H1 (cell line): ENCODE measurements at regions not wholly inside any gene's neighbourhood (a gene's known extent, or its start where the extent isn't known, plus 50 kb on each side); places are given as distances from the start of the nearest gene placed in this dataset.
A peak's percentile ranks its signal among the peaks of the same experiment; 100 is the strongest.

ENCODE experiments used
- CTCF ChIA-PET: fragments of 300-600 bp; sonication (Branson Sonifier 250); formaldehyde crosslinking; loops from one replicate; lab custom pipeline; 2021; ENCODE audit not compliant: partially characterized antibody; lab: Charles Lee
- POLR2A ChIA-PET: fragments of 300-600 bp; sonication (Branson Sonifier 250); formaldehyde crosslinking; loops from one replicate; lab custom pipeline; 2021; ENCODE audit warnings: inconsistent platforms; ENCODE audit not compliant: partially characterized antibody; lab: Charles Lee
- DNase-seq, 2 experiments: peaks; one replicate each; pipeline versions ENCODE4 v3.0.0 to v3.0.0-alpha.2; 2010 to 2022; ENCODE audit warnings: low spot score in 2 of 2, low read depth in 1 of 2, mixed read lengths in 1 of 2
- FAIRE-seq: peaks from 2 replicates; lab custom pipeline; 2011; peaks lifted over from hg19 to GRCh38; lab: Jason Lieb, UNC
- H2AFZ ChIP-seq: 2 replicates; pipeline ENCODE4 v1.8.1; 2012; ENCODE audit warnings: low read length, inconsistent platforms
- H2AK5ac ChIP-seq: 2 replicates; pipeline ENCODE4 v1.6.1; 2013; ENCODE audit warnings: low read depth, low read length
- H2BK120ac ChIP-seq: replicated peaks from 2 replicates; pipeline ENCODE3; 2013; ENCODE audit warnings: low read depth, low read length, inconsistent platforms
- H2BK12ac ChIP-seq: 2 replicates; pipeline ENCODE4 v1.6.1; 2013; ENCODE audit warnings: low read depth, low read length
- H2BK15ac ChIP-seq: 2 replicates; pipeline ENCODE4 v1.6.1; 2013; ENCODE audit warnings: low read length
- H2BK20ac ChIP-seq: 2 replicates; pipeline ENCODE4 v1.6.1; 2013; ENCODE audit warnings: low read length
- H2BK5ac ChIP-seq: 2 replicates; pipeline ENCODE4 v1.6.1; 2013; ENCODE audit warnings: low read depth, low read length
- H3K14ac ChIP-seq: 2 replicates; pipeline ENCODE4 v1.6.1; 2013; ENCODE audit warnings: inconsistent platforms; ENCODE audit not compliant: insufficient read length
- H3K18ac ChIP-seq: 2 replicates; pipeline ENCODE4 v1.6.1; 2013; ENCODE audit warnings: low read length; ENCODE audit errors: extremely low read depth
- H3K23ac ChIP-seq: 2 replicates; pipeline ENCODE4 v1.6.1; 2013; ENCODE audit warnings: inconsistent platforms; ENCODE audit not compliant: insufficient read length
- H3K23me2 ChIP-seq: 2 replicates; pipeline ENCODE4 v1.6.1; 2013; ENCODE audit warnings: low read depth, low read length
- H3K27ac ChIP-seq: 2 replicates; pipeline ENCODE4 v1.6.1; 2011; ENCODE audit warnings: low read depth, low read length, inconsistent platforms
- H3K27me3 ChIP-seq, 4 experiments: replicated peaks in 1 of 4; 1 replicate in 1 of 4; 2 replicates in 3 of 4; pipeline versions ENCODE4 v1.6.1 to v1.8.1; 2011 to 2013; ENCODE audit warnings: low read length in 3 of 4, mild to moderate bottlenecking in 3 of 4, inconsistent platforms in 2 of 4, mixed read lengths in 2 of 4, moderate library complexity in 1 of 4; ENCODE audit not compliant: control insufficient read depth in 3 of 4, insufficient read depth in 3 of 4; ENCODE audit errors: extremely low read depth in 1 of 4
- H3K36me3 ChIP-seq, 4 experiments: 2 replicates each; pipeline versions ENCODE4 v1.6.1 to v1.8.1; 2011 to 2013; ENCODE audit warnings: mild to moderate bottlenecking in 4 of 4, low read length in 3 of 4, moderate library complexity in 2 of 4, control low read depth in 1 of 4, inconsistent platforms in 1 of 4; ENCODE audit not compliant: insufficient read depth in 4 of 4, control insufficient read depth in 2 of 4
- H3K4ac ChIP-seq: replicated peaks from 2 replicates; pipeline ENCODE3; 2013; ENCODE audit warnings: low read length, low read depth, mixed read lengths, inconsistent platforms; ENCODE audit not compliant: insufficient read length
- H3K4me1 ChIP-seq, 4 experiments: replicated peaks in 1 of 4; 1 replicate in 1 of 4; 2 replicates in 3 of 4; pipeline versions ENCODE4 v1.6.1 to v1.8.1; 2011 to 2013; ENCODE audit warnings: low read length in 3 of 4, inconsistent platforms in 2 of 4, mixed read lengths in 1 of 4; ENCODE audit not compliant: insufficient read depth in 4 of 4, control insufficient read depth in 3 of 4
- H3K4me2 ChIP-seq, 2 experiments: 2 replicates each; pipeline versions ENCODE4 v1.6.1 to v1.8.1; 2011 to 2013; ENCODE audit warnings: low read depth in 2 of 2, low read length in 2 of 2, control low read depth in 1 of 2, inconsistent platforms in 1 of 2, mild to moderate bottlenecking in 1 of 2; ENCODE audit not compliant: insufficient read depth in 1 of 2
- H3K4me3 ChIP-seq, 4 experiments: fragments of 200-600, 300-600 bp in 1 of 4; sonication (generic), shearing (Covaris generic), sonication (Bioruptor Twin) in 1 of 4; 2 replicates each; pipeline versions ENCODE4 v1.5.1 to v1.8.1; 2011 to 2016; ENCODE audit warnings: low read length in 4 of 4, low read depth in 3 of 4, control low read depth in 2 of 4, inconsistent platforms in 2 of 4, mild to moderate bottlenecking in 2 of 4, mixed read lengths in 1 of 4, moderate library complexity in 1 of 4; ENCODE audit not compliant: insufficient read depth in 2 of 4; ENCODE audit errors: extremely low read depth in 1 of 4
- H3K56ac ChIP-seq: replicated peaks from 2 replicates; pipeline ENCODE3; 2013; ENCODE audit warnings: low read depth, mild to moderate bottlenecking, mixed read lengths, low read length, inconsistent platforms; ENCODE audit not compliant: insufficient read length
- H3K79me1 ChIP-seq: 2 replicates; pipeline ENCODE4 v1.6.1; 2013; ENCODE audit warnings: low read depth, low read length, control low read depth
- H3K79me2 ChIP-seq, 2 experiments: 2 replicates each; pipeline versions ENCODE4 v1.6.1 to v1.8.1; 2012 to 2013; ENCODE audit warnings: low read length in 2 of 2, mild to moderate bottlenecking in 2 of 2, inconsistent platforms in 1 of 2; ENCODE audit not compliant: insufficient read depth in 2 of 2, control insufficient read depth in 1 of 2
- H3K9ac ChIP-seq, 4 experiments: replicated peaks in 1 of 4; 1 replicate in 1 of 4; 2 replicates in 3 of 4; pipeline versions ENCODE4 v1.6.1 to v1.8.1; 2011 to 2013; ENCODE audit warnings: low read depth in 3 of 4, low read length in 3 of 4, control low read depth in 2 of 4, mild to moderate bottlenecking in 2 of 4, moderate library complexity in 2 of 4, inconsistent platforms in 1 of 4; ENCODE audit errors: extremely low read depth in 1 of 4
- H3K9me3 ChIP-seq, 2 experiments: 2 replicates each; pipeline versions ENCODE4 v1.6.1 to v1.8.1; 2012 to 2013; ENCODE audit warnings: mild to moderate bottlenecking in 2 of 2, moderate library complexity in 2 of 2, control low read depth in 1 of 2, inconsistent platforms in 1 of 2, low read depth in 1 of 2, low read length in 1 of 2, mixed read lengths in 1 of 2; ENCODE audit not compliant: insufficient read depth in 2 of 2
- H4K20me1 ChIP-seq, 2 experiments: replicated peaks in 1 of 2; 2 replicates each; pipeline versions ENCODE3 to v1.8.1; 2011 to 2013; ENCODE audit warnings: inconsistent platforms in 2 of 2, low read length in 2 of 2, mild to moderate bottlenecking in 1 of 2; ENCODE audit not compliant: insufficient read depth in 2 of 2, control insufficient read depth in 1 of 2
- H4K5ac ChIP-seq: 2 replicates; pipeline ENCODE4 v1.6.1; 2013; ENCODE audit warnings: low read length, low read depth, mixed read lengths, inconsistent platforms; ENCODE audit not compliant: insufficient read length
- H4K8ac ChIP-seq: 2 replicates; pipeline ENCODE4 v1.8.0; 2013; ENCODE audit warnings: mild to moderate bottlenecking, moderate library complexity, low read length, inconsistent platforms; ENCODE audit not compliant: insufficient read depth; ENCODE audit errors: extremely low read depth
- H4K91ac ChIP-seq: replicated peaks from 2 replicates; pipeline ENCODE3; 2013; ENCODE audit warnings: low read length, mixed read lengths, inconsistent platforms; ENCODE audit not compliant: insufficient read length
- EZH2 ChIP-seq: fragments of 200-600 bp; sonication (generic); IDR thresholded peaks from 2 replicates; pipeline ENCODE4 v1.7.1; 2012; ENCODE audit warnings: low read depth, mild to moderate bottlenecking, moderate library complexity, low read length, inconsistent platforms; ENCODE audit not compliant: severe bottlenecking
- FOSL1 ChIP-seq: IDR thresholded peaks from 2 replicates; pipeline ENCODE4 v1.6.1; 2011; ENCODE audit warnings: mild to moderate bottlenecking, low read depth, low read length, moderate library complexity; ENCODE audit not compliant: insufficient read depth
- POLR2AphosphoS5 ChIP-seq: IDR thresholded peaks from 2 replicates; pipeline ENCODE4 v1.6.1; 2011; ENCODE audit warnings: low read depth, low read length
- RFX5 ChIP-seq: IDR thresholded peaks from 2 replicates; pipeline ENCODE4 v1.6.1; 2011; ENCODE audit warnings: low read depth, low read length, improper control_type of control experiment, borderline replicate concordance
- SIN3A ChIP-seq, 2 experiments: IDR thresholded peaks in 1 of 2; conservative IDR thresholded peaks in 1 of 2; 2 replicates each; pipeline ENCODE4 v1.6.1; 2011 to 2012; ENCODE audit warnings: low read length in 2 of 2, improper control_type of control experiment in 1 of 2, low read depth in 1 of 2, mild to moderate bottlenecking in 1 of 2
- SIX5 ChIP-seq: IDR thresholded peaks from 2 replicates; pipeline ENCODE4 v1.6.1; 2011; ENCODE audit warnings: mild to moderate bottlenecking, low read depth, low read length
- SRF ChIP-seq: IDR thresholded peaks from 2 replicates; pipeline ENCODE4 v1.6.1; 2011; ENCODE audit warnings: mild to moderate bottlenecking, low read depth, low read length, moderate library complexity
- YY1 ChIP-seq: IDR thresholded peaks from 2 replicates; pipeline ENCODE4 v1.6.1; 2011; ENCODE audit warnings: low read depth, mild to moderate bottlenecking, low read length
- ZNF274 ChIP-seq: IDR thresholded peaks from 2 replicates; pipeline ENCODE4 v1.7.0; 2012; ENCODE audit warnings: low read length, borderline replicate concordance; ENCODE audit errors: extremely low read depth
- WGBS, 2 experiments: shearing (Covaris generic) in 1 of 2; methylation state at CpG; one replicate each; pipeline versions ENCODE4 v1.1.6 to v1.1.7; 2013 to 2015; ENCODE audit warnings: low lambda C conversion rate in 2 of 2, mixed read lengths in 2 of 2, inconsistent platforms in 1 of 2, low coverage in 1 of 2, missing lambda C conversion rate in 1 of 2; ENCODE audit not compliant: insufficient replicate concordance in 2 of 2, insufficient coverage in 1 of 2, insufficient read length in 1 of 2; ENCODE audit errors: extremely low coverage in 1 of 2, missing lambda C conversion rate in 1 of 2; 5-methylcytosine and 5-hydroxymethylcytosine counted together
- TF ChIP-seq, protein P1 (sequence below), 3 experiments: IDR thresholded peaks; 1 replicate in 2 of 3; 2 replicates in 1 of 3; pipeline versions ENCODE4 v1.5.1 to v1.6.1; 2011; ENCODE audit warnings: low read length in 3 of 3, mild to moderate bottlenecking in 3 of 3, inconsistent platforms in 2 of 3, low read depth in 1 of 3, moderate library complexity in 1 of 3; ENCODE audit not compliant: insufficient read depth in 1 of 3; ENCODE audit errors: control extremely low read depth in 1 of 3
- TF ChIP-seq, protein P2 (sequence below): IDR thresholded peaks from 2 replicates; pipeline ENCODE4 v1.6.1; 2012; ENCODE audit warnings: inconsistent platforms

DNA sequence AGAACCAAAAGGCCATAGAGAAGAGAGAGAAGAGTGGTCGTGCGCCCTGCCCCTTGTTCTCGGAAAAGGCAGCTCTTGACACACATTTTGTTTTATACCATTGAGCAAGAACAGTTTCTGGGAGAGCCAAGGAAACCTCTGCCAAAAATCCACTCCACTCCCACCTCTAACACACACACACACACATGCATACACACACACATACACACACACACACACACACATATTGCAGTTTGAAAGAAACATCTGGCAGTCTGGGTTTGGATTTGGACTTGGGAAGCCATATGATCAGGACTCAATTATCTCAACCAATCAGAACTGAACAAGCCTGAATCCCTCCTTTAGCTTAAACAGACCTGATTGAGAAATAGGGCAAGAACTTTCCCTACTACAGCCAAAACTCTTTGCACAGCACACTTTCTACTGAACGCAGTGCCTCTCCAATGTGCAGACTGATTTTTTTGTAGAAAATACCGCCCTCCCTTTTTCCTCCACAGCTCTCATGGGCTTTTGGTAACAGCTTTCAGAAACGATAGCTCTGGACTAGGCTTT, 484.0 kb upstream of the ZWINT start:
- no peaks in the 10 kb centered on the region for H3K9me3 ChIP-seq
- no peaks in the 10 kb centered on the region for H3K27me3 ChIP-seq
- DNase-seq (no peak), FAIRE-seq (no peak)
- H3K79me1 ChIP-seq, result no peaks in the 10 kb centered on the region
- CTCF ChIA-PET, result interaction anchor here (0.7 kb wide), 1 partner anchor 9 kb away, joined by 3 read pairs; no protein-coding TSS in a partner anchor
- no peaks in the 10 kb centered on the region for H4K20me1 ChIP-seq
- 91% methylated on average over 6 of the region's 6 CpGs; no CpG with 5 or more reads in 1 of the 2 experiments for WGBS, 2 experiments
- no peak overlapping the region for H3K9ac ChIP-seq
- H3K27ac ChIP-seq, result no peak overlapping the region
- no peak overlapping the region for H2BK12ac ChIP-seq
- H2BK120ac ChIP-seq, result no peak overlapping the region
- no peak overlapping the region for H2BK20ac ChIP-seq
- H4K8ac ChIP-seq, result no peak overlapping the region
- H4K91ac ChIP-seq, result no peak overlapping the region
- H3K18ac ChIP-seq, result no peak overlapping the region
- H2AFZ ChIP-seq, result 0 out of 2 replicates have a peak overlapping the region, but pooled peaks have one; percentile 41
- H3K14ac ChIP-seq, result no peak overlapping the region
- H3K79me2 ChIP-seq, result no peaks in the 10 kb centered on the region
- no peak overlapping the region for H3K4ac ChIP-seq
- no peak overlapping the region for H2BK15ac ChIP-seq
- H3K4me1 ChIP-seq, result no peaks in the 10 kb centered on the region
- no peak overlapping the region for H2BK5ac ChIP-seq
- no peak overlapping the region for H3K56ac ChIP-seq
- no peak overlapping the region for H3K4me2 ChIP-seq
- no peak overlapping the region for H3K23ac ChIP-seq
- H2AK5ac ChIP-seq, result no peak overlapping the region
- H3K36me3 ChIP-seq, result no peaks in the 10 kb centered on the region
- no peak overlapping the region for H3K4me3 ChIP-seq
- POLR2A ChIA-PET, result no interaction called here
- H4K5ac ChIP-seq, result no peak overlapping the region
- H3K23me2 ChIP-seq, result peaks cover 2% of the 10 kb centered on the region; the same call in 1 of the 2 replicates
- no peak for TF ChIP-seq FOSL1
- TF ChIP-seq YY1, result no peak
- no peak for TF ChIP-seq SIN3A (conservative IDR thresholded peaks at IDR 0.05 in 1 of 2, IDR thresholded peaks at IDR 0.05 in 1 of 2; ENCODE audit: low read depth in 1 of 2, low read length in 2 of 2)
- TF ChIP-seq SRF, result no peak
- TF ChIP-seq, protein P1, sequence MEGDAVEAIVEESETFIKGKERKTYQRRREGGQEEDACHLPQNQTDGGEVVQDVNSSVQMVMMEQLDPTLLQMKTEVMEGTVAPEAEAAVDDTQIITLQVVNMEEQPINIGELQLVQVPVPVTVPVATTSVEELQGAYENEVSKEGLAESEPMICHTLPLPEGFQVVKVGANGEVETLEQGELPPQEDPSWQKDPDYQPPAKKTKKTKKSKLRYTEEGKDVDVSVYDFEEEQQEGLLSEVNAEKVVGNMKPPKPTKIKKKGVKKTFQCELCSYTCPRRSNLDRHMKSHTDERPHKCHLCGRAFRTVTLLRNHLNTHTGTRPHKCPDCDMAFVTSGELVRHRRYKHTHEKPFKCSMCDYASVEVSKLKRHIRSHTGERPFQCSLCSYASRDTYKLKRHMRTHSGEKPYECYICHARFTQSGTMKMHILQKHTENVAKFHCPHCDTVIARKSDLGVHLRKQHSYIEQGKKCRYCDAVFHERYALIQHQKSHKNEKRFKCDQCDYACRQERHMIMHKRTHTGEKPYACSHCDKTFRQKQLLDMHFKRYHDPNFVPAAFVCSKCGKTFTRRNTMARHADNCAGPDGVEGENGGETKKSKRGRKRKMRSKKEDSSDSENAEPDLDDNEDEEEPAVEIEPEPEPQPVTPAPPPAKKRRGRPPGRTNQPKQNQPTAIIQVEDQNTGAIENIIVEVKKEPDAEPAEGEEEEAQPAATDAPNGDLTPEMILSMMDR (IDR thresholded peaks at IDR 0.05; ENCODE audit: control extremely low read depth in 1 of 3, insufficient read depth in 1 of 3, low read depth in 1 of 3, low read length in 3 of 3), result no peak
- TF ChIP-seq ZNF274, result no peak
- TF ChIP-seq SIX5, result no peak
- TF ChIP-seq, protein P2, sequence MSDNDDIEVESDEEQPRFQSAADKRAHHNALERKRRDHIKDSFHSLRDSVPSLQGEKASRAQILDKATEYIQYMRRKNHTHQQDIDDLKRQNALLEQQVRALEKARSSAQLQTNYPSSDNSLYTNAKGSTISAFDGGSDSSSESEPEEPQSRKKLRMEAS, result no peak
- TF ChIP-seq EZH2, result no peak
- no peak for TF ChIP-seq POLR2AphosphoS5
- no peak for TF ChIP-seq RFX5
